Osteoblast (primary cell): ENCODE measurements at regions not wholly inside any gene's neighbourhood (a gene's known extent, or its start where the extent isn't known, plus 50 kb on each side); places are given as distances from the start of the nearest gene placed in this dataset.
"Not testable (repeated sequence)": the region's sequence is repeated elsewhere in the genome, so short reads cannot be mapped to it uniquely, and the experiment has no call there.

Experiments
- DNase-seq: peaks from one replicate; pipeline ENCODE4 v3.0.0; 2011; ENCODE audit warnings: low spot score, mixed read lengths; ENCODE audit not compliant: insufficient read length; ENCODE audit errors: missing footprints
- H2AFZ ChIP-seq: 2 replicates; pipeline ENCODE4 v1.6.0; 2011; ENCODE audit warnings: mild to moderate bottlenecking, low read length
- H3K27ac ChIP-seq: 2 replicates; pipeline ENCODE4 v1.5.1; 2011; ENCODE audit warnings: mild to moderate bottlenecking, low read depth, low read length, moderate library complexity
- H3K27me3 ChIP-seq: 2 replicates; pipeline ENCODE4 v1.6.0; 2012; ENCODE audit warnings: mild to moderate bottlenecking, control low read depth, inconsistent platforms, low read length, moderate library complexity; ENCODE audit not compliant: insufficient read depth
- H3K36me3 ChIP-seq: 2 replicates; pipeline ENCODE4 v1.5.1; 2011; ENCODE audit warnings: mild to moderate bottlenecking, low read length, control low read depth, moderate library complexity; ENCODE audit not compliant: insufficient read depth
- H3K4me1 ChIP-seq: 2 replicates; pipeline ENCODE4 v1.5.1; 2011; ENCODE audit warnings: mild to moderate bottlenecking, low read length, control low read depth, moderate library complexity; ENCODE audit not compliant: insufficient read depth
- H3K4me2 ChIP-seq: 2 replicates; pipeline ENCODE4 v1.6.0; 2011; ENCODE audit warnings: mild to moderate bottlenecking, low read length; ENCODE audit not compliant: insufficient read depth
- H3K4me3 ChIP-seq: fragments of 200-600 bp; sonication (generic); 3 replicates; pipeline ENCODE4 v1.5.1; 2012; ENCODE audit warnings: mild to moderate bottlenecking, low read length, inconsistent platforms; ENCODE audit not compliant: insufficient read depth
- H3K79me2 ChIP-seq: 2 replicates; pipeline ENCODE4 v1.6.0; 2012; ENCODE audit warnings: mild to moderate bottlenecking, low read length, control low read depth, inconsistent platforms; ENCODE audit not compliant: insufficient read depth
- H3K9me3 ChIP-seq: 2 replicates; pipeline ENCODE4 v1.5.1; 2011; ENCODE audit warnings: low read depth, low read length, control low read depth
- H4K20me1 ChIP-seq: 2 replicates; pipeline ENCODE4 v1.6.0; 2012; ENCODE audit warnings: mild to moderate bottlenecking, low read length, control low read depth; ENCODE audit not compliant: insufficient read depth
- CTCF ChIP-seq: IDR thresholded peaks from 2 replicates; pipeline ENCODE4 v1.5.1; 2011; ENCODE audit warnings: mild to moderate bottlenecking, low read depth, low read length, moderate library complexity; ENCODE audit errors: extremely low read depth

GRCh38 chr3:153928851-153929250 lies 192.3 kb upstream of the ARHGEF26 start:
- Histone ChIP-seq H3K4me1 (no peaks in the 10 kb centered on the region), H3K27ac (no peak overlapping the region), H3K4me3 (no peak overlapping the region), H3K79me2 (no peaks in the 10 kb centered on the region), H4K20me1 (no peaks in the 10 kb centered on the region), H3K9me3 (no peaks in the 10 kb centered on the region), H3K4me2 (no peak overlapping the region), H3K36me3 (no peaks in the 10 kb centered on the region), H2AFZ (no peak overlapping the region), H3K27me3 (no peaks in the 10 kb centered on the region)
- TF ChIP-seq CTCF, result no peak
- no peak for DNase-seq

GRCh38 chr3:153933481-153933880 lies 187.7 kb upstream of the ARHGEF26 start:
- H3K79me2 ChIP-seq, H2AFZ ChIP-seq, H4K20me1 ChIP-seq, DNase-seq, H3K4me1 ChIP-seq, H3K27me3 ChIP-seq, H3K36me3 ChIP-seq, H3K4me3 ChIP-seq, H3K9me3 ChIP-seq, H3K27ac ChIP-seq, H3K4me2 ChIP-seq: not testable (repeated sequence)

- DNase-seq, result no peak
- Histone ChIP-seq H3K4me2 (no peak overlapping the region), H2AFZ (no peak overlapping the region), H3K9me3 (no peaks in the 10 kb centered on the region), H3K27ac (no peak overlapping the region), H4K20me1 (no peaks in the 10 kb centered on the region), H3K79me2 (no peaks in the 10 kb centered on the region), H3K27me3 (no peaks in the 10 kb centered on the region), H3K36me3 (no peaks in the 10 kb centered on the region), H3K4me1 (no peaks in the 10 kb centered on the region), H3K4me3 (no peak overlapping the region)
- TF ChIP-seq CTCF, result no peak
These were observed 177.1 kb upstream of the ARHGEF26 start for GRCh38 chr3:153944084-153944483.

GRCh38 chr3:153951276-153951675 lies 169.9 kb upstream of the ARHGEF26 start:
- no peak overlapping the region for H3K27ac ChIP-seq
- no peaks in the 10 kb centered on the region for H3K9me3 ChIP-seq
- H3K36me3 ChIP-seq, result no peaks in the 10 kb centered on the region
- H3K27me3 ChIP-seq, result no peaks in the 10 kb centered on the region
- H2AFZ ChIP-seq, result no peak overlapping the region
- H3K4me1 ChIP-seq, result no peaks in the 10 kb centered on the region
- no peak overlapping the region for H3K4me2 ChIP-seq
- no peaks in the 10 kb centered on the region for H4K20me1 ChIP-seq
- TF ChIP-seq CTCF, result no peak
- no peak for DNase-seq
- no peak overlapping the region for H3K4me3 ChIP-seq
- H3K79me2 ChIP-seq, result no peaks in the 10 kb centered on the region

GRCh38 chr3:153952091-153952490 lies 169.1 kb upstream of the ARHGEF26 start:
- H3K4me3 ChIP-seq, result no peak overlapping the region
- H3K27me3 ChIP-seq, result no peaks in the 10 kb centered on the region
- H3K79me2 ChIP-seq, result no peaks in the 10 kb centered on the region
- H4K20me1 ChIP-seq, result no peaks in the 10 kb centered on the region
- H3K4me2 ChIP-seq, result no peak overlapping the region
- TF ChIP-seq CTCF, result no peak
- DNase-seq, result no peak
- H3K9me3 ChIP-seq, result no peaks in the 10 kb centered on the region
- H3K4me1 ChIP-seq, result no peaks in the 10 kb centered on the region
- no peak overlapping the region for H2AFZ ChIP-seq
- H3K27ac ChIP-seq, result no peak overlapping the region
- no peaks in the 10 kb centered on the region for H3K36me3 ChIP-seq
